AG09319 (cell line): ENCODE measurements at regions not wholly inside any gene's neighbourhood (a gene's known extent, or its start where the extent isn't known, plus 50 kb on each side); places are given as distances from the start of the nearest gene placed in this dataset.
A peak's percentile ranks its signal among the peaks of the same experiment; 100 is the strongest.

Source experiments
- DNase-seq: peaks from one replicate; pipeline ENCODE4 v3.0.0-alpha.2; 2010; ENCODE audit warnings: low read depth; ENCODE audit errors: extremely low read depth
- CTCF ChIP-seq: IDR thresholded peaks from 2 replicates; pipeline ENCODE4 v1.5.1; 2011; ENCODE audit warnings: low read depth, mild to moderate bottlenecking, inconsistent platforms, low read length, moderate library complexity

- no peak for TF ChIP-seq CTCF
Observed at GRCh38 chr9:105172436-105172835, 72.0 kb upstream of the SLC44A1 start.

GRCh38 chr9:105173306-105173705, 71.1 kb upstream of the SLC44A1 start:
- no peak for TF ChIP-seq CTCF
- no peak for DNase-seq

More at GRCh38 chr9:105172436-105172835, 72.0 kb upstream of the SLC44A1 start:
- DNase-seq: no peak

GRCh38 chr9:105173826-105174225, 70.6 kb upstream of the SLC44A1 start:
- no peak for DNase-seq
- no peak for TF ChIP-seq CTCF

- no peak for TF ChIP-seq CTCF
- DNase-seq: no peak
Observed at GRCh38 chr9:105176194-105176593, 68.3 kb upstream of the SLC44A1 start.

GRCh38 chr9:105178076-105178475, 66.4 kb upstream of the SLC44A1 start:
- DNase-seq: no peak
- no peak for TF ChIP-seq CTCF

GRCh38 chr9:105187781-105188180, 56.7 kb upstream of the SLC44A1 start:
- TF ChIP-seq CTCF: no peak
- DNase-seq: peak; percentile 60

GRCh38 chr9:105188746-105189145, 55.7 kb upstream of the SLC44A1 start:
- TF ChIP-seq CTCF: no peak
- DNase-seq: no peak
